ENCODE measurements at regions not wholly inside any gene's neighbourhood (a gene's known extent, or its start where the extent isn't known, plus 50 kb on each side); places are given as distances from the start of the nearest gene placed in this dataset.
"Not testable (repeated sequence)": the region's sequence is repeated elsewhere in the genome, so short reads cannot be mapped to it uniquely, and the experiment has no call there.

GRCh38 chr18:76627444-76627843 lies 132.4 kb upstream of the ZNF516 start:
- DNase-seq = no peak

GRCh38 chr18:76626991-76627390 lies 131.9 kb upstream of the ZNF516 start:
- no peak for DNase-seq

- no peak for DNase-seq
Observed at GRCh38 chr18:76622651-76623050, 127.6 kb upstream of the ZNF516 start.

GRCh38 chr18:76621782-76622495 lies 126.9 kb upstream of the ZNF516 start:
- DNase-seq = no peak

- peak; percentile 2 for DNase-seq
Observed at GRCh38 chr18:76621226-76621625, 126.2 kb upstream of the ZNF516 start.

GRCh38 chr18:76620321-76621170 lies 125.5 kb upstream of the ZNF516 start:
- DNase-seq = peak; percentile 19

- no peak for DNase-seq
Observed at GRCh38 chr18:76619621-76620315, 124.7 kb upstream of the ZNF516 start.

GRCh38 chr18:76619261-76619620 lies 124.2 kb upstream of the ZNF516 start:
- no peak for DNase-seq

GRCh38 chr18:76618721-76619120 lies 123.7 kb upstream of the ZNF516 start:
- no peak for DNase-seq

- no peak for DNase-seq
Observed at GRCh38 chr18:76616373-76616772, 121.3 kb upstream of the ZNF516 start.

- DNase-seq = no peak
Observed at GRCh38 chr18:76615065-76615733, 120.2 kb upstream of the ZNF516 start.

GRCh38 chr18:76613755-76614120 lies 118.7 kb upstream of the ZNF516 start:
- DNase-seq = no peak

- DNase-seq = no peak
Observed at GRCh38 chr18:76613053-76613754, 118.2 kb upstream of the ZNF516 start.

- not testable (repeated sequence) for DNase-seq
Observed at GRCh38 chr18:76611750-76612045, 116.7 kb upstream of the ZNF516 start.

GRCh38 chr18:76610933-76611749 lies 116.1 kb upstream of the ZNF516 start:
- DNase-seq = no peak

- DNase-seq = no peak
Observed at GRCh38 chr18:76610012-76610411, 115.0 kb upstream of the ZNF516 start.

GRCh38 chr18:76605341-76605929 lies 110.4 kb upstream of the ZNF516 start:
- no peak for DNase-seq

GRCh38 chr18:76604935-76605240 lies 109.8 kb upstream of the ZNF516 start:
- no peak for DNase-seq

GRCh38 chr18:76604108-76604934 lies 109.3 kb upstream of the ZNF516 start:
- DNase-seq = no peak

GRCh38 chr18:76602191-76602590 lies 107.1 kb upstream of the ZNF516 start:
- no peak for DNase-seq

GRCh38 chr18:76600076-76600475 lies 105.0 kb upstream of the ZNF516 start:
- DNase-seq = not testable (repeated sequence)

Measured in KG1 (cell line).